GM23338 (cell line): ENCODE measurements at regions not wholly inside any gene's neighbourhood (a gene's known extent, or its start where the extent isn't known, plus 50 kb on each side); places are given as distances from the start of the nearest gene placed in this dataset.

Experiments used
- POLR2AphosphoS5 ChIP-seq: IDR thresholded peaks from 2 replicates; pipeline ENCODE4 v1.6.1; 2016; ENCODE audit warnings: antibody characterized with exemption, low read depth
- TF ChIP-seq, protein P1 (sequence below), 2 experiments: fragments of 200-600 bp in 1 of 2; sonication (generic) in 1 of 2; conservative IDR thresholded peaks; 2 replicates each; pipeline versions ENCODE4 v1.5.1 to v1.6.1; 2016 to 2017; ENCODE audit warnings: antibody characterized with exemption in 2 of 2, low read depth in 2 of 2, mild to moderate bottlenecking in 2 of 2, moderate library complexity in 1 of 2

DNA sequence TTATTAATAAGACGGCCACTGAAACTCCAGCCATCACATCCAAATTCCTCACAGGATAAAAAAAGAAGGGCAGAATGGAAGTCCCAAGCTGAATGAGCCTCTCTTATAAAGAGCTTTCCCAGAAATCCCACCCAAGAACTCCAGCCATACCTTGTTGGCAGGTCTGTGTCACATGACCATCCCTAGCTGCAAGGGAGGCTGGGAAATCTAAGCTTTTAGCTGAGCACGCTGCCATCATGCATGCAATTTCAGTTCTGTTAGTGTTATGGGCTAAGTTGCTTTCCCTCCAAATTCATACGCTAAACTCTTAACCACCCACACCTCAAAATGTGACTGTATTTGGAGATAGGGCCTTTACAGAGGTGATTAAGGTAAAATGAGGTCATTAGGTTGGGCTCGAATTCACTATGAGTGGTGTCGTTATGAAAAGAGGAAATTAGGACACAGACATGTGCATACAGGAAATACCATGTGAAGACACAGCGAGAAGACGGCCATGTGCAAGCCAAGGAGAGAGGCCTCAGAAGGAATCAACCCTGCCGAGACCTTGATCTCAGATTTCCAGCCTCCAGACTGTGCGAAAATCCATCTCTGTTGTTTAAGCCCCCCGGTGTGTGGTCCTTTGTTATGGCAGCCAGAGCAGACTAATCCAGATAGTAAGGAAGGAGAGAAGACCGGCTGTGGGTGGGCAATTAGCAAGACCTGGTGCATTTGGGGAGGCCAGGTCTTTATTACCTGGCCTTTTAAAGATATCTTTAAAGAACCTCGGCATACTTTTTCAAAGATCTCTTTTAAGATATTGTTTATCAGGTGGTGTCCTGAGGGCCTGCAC lies 317.6 kb downstream of the BCOR start:
- no peak for TF ChIP-seq POLR2AphosphoS5
- TF ChIP-seq, protein P1, sequence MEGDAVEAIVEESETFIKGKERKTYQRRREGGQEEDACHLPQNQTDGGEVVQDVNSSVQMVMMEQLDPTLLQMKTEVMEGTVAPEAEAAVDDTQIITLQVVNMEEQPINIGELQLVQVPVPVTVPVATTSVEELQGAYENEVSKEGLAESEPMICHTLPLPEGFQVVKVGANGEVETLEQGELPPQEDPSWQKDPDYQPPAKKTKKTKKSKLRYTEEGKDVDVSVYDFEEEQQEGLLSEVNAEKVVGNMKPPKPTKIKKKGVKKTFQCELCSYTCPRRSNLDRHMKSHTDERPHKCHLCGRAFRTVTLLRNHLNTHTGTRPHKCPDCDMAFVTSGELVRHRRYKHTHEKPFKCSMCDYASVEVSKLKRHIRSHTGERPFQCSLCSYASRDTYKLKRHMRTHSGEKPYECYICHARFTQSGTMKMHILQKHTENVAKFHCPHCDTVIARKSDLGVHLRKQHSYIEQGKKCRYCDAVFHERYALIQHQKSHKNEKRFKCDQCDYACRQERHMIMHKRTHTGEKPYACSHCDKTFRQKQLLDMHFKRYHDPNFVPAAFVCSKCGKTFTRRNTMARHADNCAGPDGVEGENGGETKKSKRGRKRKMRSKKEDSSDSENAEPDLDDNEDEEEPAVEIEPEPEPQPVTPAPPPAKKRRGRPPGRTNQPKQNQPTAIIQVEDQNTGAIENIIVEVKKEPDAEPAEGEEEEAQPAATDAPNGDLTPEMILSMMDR (conservative IDR thresholded peaks at IDR 0.05; ENCODE audit: low read depth in 2 of 2): no peak
